H1 (cell line): ENCODE measurements at regions not wholly inside any gene's neighbourhood (a gene's known extent, or its start where the extent isn't known, plus 50 kb on each side); places are given as distances from the start of the nearest gene placed in this dataset.

Source experiments
- CBX5 ChIP-seq: fragments of 300-800, 300-1000 bp; sonication (generic); IDR thresholded peaks from 2 replicates; pipeline ENCODE4 v1.7.1; 2016; ENCODE audit warnings: antibody characterized with exemption, low read length, low read depth
- KDM4A ChIP-seq: IDR thresholded peaks from one replicate; pipeline ENCODE4 v1.7.1; 2012; ENCODE audit warnings: low read depth, mild to moderate bottlenecking, moderate library complexity, low read length, inconsistent platforms; ENCODE audit not compliant: severe bottlenecking
- RXRA ChIP-seq: IDR thresholded peaks from 2 replicates; pipeline ENCODE4 v1.6.1; 2011; ENCODE audit warnings: low read depth, mild to moderate bottlenecking, low read length, moderate library complexity; ENCODE audit not compliant: insufficient read depth
- SAP30 ChIP-seq: fragments of 300-600 bp; sonication (generic); IDR thresholded peaks from 2 replicates; pipeline ENCODE4 v1.7.1; 2012; ENCODE audit warnings: low read length, moderate library complexity, mild to moderate bottlenecking, inconsistent platforms; ENCODE audit not compliant: insufficient read depth, insufficient replicate concordance
- TAF7 ChIP-seq: optimal IDR thresholded peaks from 2 replicates; pipeline ENCODE3; 2011; ENCODE audit warnings: low read depth, mild to moderate bottlenecking, inconsistent platforms, low read length, moderate library complexity, borderline replicate concordance
- TF ChIP-seq, protein P1 (sequence below): fragments of 300-600 bp; sonication (generic); IDR thresholded peaks from 2 replicates; pipeline ENCODE4 v1.7.1; 2012; ENCODE audit warnings: low read length, moderate library complexity, mild to moderate bottlenecking, inconsistent platforms; ENCODE audit not compliant: insufficient replicate concordance
- TF ChIP-seq, protein P2 (sequence below): IDR thresholded peaks from 2 replicates; pipeline ENCODE4 v1.6.1; 2012; ENCODE audit warnings: inconsistent platforms
- TF ChIP-seq, protein P3 (sequence below), 3 experiments: IDR thresholded peaks; 1 replicate in 2 of 3; 2 replicates in 1 of 3; pipeline versions ENCODE4 v1.5.1 to v1.6.1; 2011; ENCODE audit warnings: low read length in 3 of 3, mild to moderate bottlenecking in 3 of 3, inconsistent platforms in 2 of 3, low read depth in 1 of 3, moderate library complexity in 1 of 3; ENCODE audit not compliant: insufficient read depth in 1 of 3; ENCODE audit errors: control extremely low read depth in 1 of 3

DNA sequence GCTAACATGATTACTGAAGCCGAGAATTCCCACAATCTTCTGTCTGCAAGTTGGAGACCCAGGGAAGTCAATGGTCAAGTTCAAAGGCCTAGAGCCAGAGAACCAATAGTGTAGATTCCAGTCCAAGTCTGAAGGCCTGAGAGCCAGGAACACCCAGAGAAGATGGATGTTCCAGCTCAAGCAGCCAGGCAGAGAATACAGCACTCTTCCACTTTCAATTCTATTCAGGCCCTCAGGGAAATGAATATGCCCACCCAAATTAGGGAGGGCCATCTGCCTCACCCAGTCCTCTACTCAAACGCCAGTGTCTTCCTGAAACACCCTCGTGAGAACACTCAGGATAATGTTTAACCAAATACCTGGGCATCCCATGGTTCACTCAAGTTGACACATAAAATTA, 123.5 kb downstream of the THBS2 start (continued):
- TF ChIP-seq, protein P1, sequence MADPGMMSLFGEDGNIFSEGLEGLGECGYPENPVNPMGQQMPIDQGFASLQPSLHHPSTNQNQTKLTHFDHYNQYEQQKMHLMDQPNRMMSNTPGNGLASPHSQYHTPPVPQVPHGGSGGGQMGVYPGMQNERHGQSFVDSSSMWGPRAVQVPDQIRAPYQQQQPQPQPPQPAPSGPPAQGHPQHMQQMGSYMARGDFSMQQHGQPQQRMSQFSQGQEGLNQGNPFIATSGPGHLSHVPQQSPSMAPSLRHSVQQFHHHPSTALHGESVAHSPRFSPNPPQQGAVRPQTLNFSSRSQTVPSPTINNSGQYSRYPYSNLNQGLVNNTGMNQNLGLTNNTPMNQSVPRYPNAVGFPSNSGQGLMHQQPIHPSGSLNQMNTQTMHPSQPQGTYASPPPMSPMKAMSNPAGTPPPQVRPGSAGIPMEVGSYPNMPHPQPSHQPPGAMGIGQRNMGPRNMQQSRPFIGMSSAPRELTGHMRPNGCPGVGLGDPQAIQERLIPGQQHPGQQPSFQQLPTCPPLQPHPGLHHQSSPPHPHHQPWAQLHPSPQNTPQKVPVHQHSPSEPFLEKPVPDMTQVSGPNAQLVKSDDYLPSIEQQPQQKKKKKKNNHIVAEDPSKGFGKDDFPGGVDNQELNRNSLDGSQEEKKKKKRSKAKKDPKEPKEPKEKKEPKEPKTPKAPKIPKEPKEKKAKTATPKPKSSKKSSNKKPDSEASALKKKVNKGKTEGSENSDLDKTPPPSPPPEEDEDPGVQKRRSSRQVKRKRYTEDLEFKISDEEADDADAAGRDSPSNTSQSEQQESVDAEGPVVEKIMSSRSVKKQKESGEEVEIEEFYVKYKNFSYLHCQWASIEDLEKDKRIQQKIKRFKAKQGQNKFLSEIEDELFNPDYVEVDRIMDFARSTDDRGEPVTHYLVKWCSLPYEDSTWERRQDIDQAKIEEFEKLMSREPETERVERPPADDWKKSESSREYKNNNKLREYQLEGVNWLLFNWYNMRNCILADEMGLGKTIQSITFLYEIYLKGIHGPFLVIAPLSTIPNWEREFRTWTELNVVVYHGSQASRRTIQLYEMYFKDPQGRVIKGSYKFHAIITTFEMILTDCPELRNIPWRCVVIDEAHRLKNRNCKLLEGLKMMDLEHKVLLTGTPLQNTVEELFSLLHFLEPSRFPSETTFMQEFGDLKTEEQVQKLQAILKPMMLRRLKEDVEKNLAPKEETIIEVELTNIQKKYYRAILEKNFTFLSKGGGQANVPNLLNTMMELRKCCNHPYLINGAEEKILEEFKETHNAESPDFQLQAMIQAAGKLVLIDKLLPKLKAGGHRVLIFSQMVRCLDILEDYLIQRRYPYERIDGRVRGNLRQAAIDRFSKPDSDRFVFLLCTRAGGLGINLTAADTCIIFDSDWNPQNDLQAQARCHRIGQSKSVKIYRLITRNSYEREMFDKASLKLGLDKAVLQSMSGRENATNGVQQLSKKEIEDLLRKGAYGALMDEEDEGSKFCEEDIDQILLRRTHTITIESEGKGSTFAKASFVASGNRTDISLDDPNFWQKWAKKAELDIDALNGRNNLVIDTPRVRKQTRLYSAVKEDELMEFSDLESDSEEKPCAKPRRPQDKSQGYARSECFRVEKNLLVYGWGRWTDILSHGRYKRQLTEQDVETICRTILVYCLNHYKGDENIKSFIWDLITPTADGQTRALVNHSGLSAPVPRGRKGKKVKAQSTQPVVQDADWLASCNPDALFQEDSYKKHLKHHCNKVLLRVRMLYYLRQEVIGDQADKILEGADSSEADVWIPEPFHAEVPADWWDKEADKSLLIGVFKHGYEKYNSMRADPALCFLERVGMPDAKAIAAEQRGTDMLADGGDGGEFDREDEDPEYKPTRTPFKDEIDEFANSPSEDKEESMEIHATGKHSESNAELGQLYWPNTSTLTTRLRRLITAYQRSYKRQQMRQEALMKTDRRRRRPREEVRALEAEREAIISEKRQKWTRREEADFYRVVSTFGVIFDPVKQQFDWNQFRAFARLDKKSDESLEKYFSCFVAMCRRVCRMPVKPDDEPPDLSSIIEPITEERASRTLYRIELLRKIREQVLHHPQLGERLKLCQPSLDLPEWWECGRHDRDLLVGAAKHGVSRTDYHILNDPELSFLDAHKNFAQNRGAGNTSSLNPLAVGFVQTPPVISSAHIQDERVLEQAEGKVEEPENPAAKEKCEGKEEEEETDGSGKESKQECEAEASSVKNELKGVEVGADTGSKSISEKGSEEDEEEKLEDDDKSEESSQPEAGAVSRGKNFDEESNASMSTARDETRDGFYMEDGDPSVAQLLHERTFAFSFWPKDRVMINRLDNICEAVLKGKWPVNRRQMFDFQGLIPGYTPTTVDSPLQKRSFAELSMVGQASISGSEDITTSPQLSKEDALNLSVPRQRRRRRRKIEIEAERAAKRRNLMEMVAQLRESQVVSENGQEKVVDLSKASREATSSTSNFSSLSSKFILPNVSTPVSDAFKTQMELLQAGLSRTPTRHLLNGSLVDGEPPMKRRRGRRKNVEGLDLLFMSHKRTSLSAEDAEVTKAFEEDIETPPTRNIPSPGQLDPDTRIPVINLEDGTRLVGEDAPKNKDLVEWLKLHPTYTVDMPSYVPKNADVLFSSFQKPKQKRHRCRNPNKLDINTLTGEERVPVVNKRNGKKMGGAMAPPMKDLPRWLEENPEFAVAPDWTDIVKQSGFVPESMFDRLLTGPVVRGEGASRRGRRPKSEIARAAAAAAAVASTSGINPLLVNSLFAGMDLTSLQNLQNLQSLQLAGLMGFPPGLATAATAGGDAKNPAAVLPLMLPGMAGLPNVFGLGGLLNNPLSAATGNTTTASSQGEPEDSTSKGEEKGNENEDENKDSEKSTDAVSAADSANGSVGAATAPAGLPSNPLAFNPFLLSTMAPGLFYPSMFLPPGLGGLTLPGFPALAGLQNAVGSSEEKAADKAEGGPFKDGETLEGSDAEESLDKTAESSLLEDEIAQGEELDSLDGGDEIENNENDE: no peak
- TF ChIP-seq RXRA (no peak), CBX5 (no peak), KDM4A (no peak), SAP30 (no peak), TAF7 (no peak)
- TF ChIP-seq, protein P2, sequence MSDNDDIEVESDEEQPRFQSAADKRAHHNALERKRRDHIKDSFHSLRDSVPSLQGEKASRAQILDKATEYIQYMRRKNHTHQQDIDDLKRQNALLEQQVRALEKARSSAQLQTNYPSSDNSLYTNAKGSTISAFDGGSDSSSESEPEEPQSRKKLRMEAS: no peak
- TF ChIP-seq, protein P3, sequence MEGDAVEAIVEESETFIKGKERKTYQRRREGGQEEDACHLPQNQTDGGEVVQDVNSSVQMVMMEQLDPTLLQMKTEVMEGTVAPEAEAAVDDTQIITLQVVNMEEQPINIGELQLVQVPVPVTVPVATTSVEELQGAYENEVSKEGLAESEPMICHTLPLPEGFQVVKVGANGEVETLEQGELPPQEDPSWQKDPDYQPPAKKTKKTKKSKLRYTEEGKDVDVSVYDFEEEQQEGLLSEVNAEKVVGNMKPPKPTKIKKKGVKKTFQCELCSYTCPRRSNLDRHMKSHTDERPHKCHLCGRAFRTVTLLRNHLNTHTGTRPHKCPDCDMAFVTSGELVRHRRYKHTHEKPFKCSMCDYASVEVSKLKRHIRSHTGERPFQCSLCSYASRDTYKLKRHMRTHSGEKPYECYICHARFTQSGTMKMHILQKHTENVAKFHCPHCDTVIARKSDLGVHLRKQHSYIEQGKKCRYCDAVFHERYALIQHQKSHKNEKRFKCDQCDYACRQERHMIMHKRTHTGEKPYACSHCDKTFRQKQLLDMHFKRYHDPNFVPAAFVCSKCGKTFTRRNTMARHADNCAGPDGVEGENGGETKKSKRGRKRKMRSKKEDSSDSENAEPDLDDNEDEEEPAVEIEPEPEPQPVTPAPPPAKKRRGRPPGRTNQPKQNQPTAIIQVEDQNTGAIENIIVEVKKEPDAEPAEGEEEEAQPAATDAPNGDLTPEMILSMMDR (IDR thresholded peaks at IDR 0.05; ENCODE audit: control extremely low read depth in 1 of 3, insufficient read depth in 1 of 3, low read depth in 1 of 3, low read length in 3 of 3): no peak
